GM18498 (cell line): ENCODE measurements at regions not wholly inside any gene's neighbourhood (a gene's known extent, or its start where the extent isn't known, plus 50 kb on each side); places are given as distances from the start of the nearest gene placed in this dataset.
"Not testable (repeated sequence)": the region's sequence is repeated elsewhere in the genome, so short reads cannot be mapped to it uniquely, and the experiment has no call there.

Source experiments
- ATAC-seq: cut with Tn5 transposase; IDR thresholded peaks from one replicate; pipeline ENCODE4 v1.9.1; 2021; ENCODE audit warnings: mild to moderate bottlenecking, moderate library complexity; ENCODE audit not compliant: unreplicated experiment

GRCh38 chr3:20316238-20316637 lies 130.2 kb upstream of the SGO1 start:
- ATAC-seq: no peak

GRCh38 chr3:20310629-20311028 lies 124.6 kb upstream of the SGO1 start:
- no peak for ATAC-seq

GRCh38 chr3:20307383-20307782 lies 121.4 kb upstream of the SGO1 start:
- ATAC-seq: no peak

- ATAC-seq: no peak
Observed at GRCh38 chr3:20305647-20306046, 119.6 kb upstream of the SGO1 start.

- ATAC-seq: no peak
Observed at GRCh38 chr3:20302766-20303165, 116.8 kb upstream of the SGO1 start.

GRCh38 chr3:20288050-20288449 lies 102.0 kb upstream of the SGO1 start:
- ATAC-seq: no peak

- ATAC-seq: no peak
Observed at GRCh38 chr3:20280257-20280656, 94.3 kb upstream of the SGO1 start.

GRCh38 chr3:20265977-20266376 lies 80.0 kb upstream of the SGO1 start:
- not testable (repeated sequence) for ATAC-seq

- no peak for ATAC-seq
Observed at GRCh38 chr3:20264900-20265567, 79.0 kb upstream of the SGO1 start.

- ATAC-seq: no peak
Observed at GRCh38 chr3:20258371-20258770, 72.4 kb upstream of the SGO1 start.

- ATAC-seq: peak; percentile 94
Observed at GRCh38 chr3:20256144-20256543, 70.1 kb upstream of the SGO1 start.

GRCh38 chr3:20254268-20255117 lies 68.5 kb upstream of the SGO1 start:
- no peak for ATAC-seq

- ATAC-seq: no peak
Observed at GRCh38 chr3:20250786-20251185, 64.8 kb upstream of the SGO1 start.

- ATAC-seq: no peak
Observed at GRCh38 chr3:20250314-20250713, 64.3 kb upstream of the SGO1 start.

- ATAC-seq: peak; percentile 77
Observed at GRCh38 chr3:20246662-20247061, 60.7 kb upstream of the SGO1 start.

- ATAC-seq: no peak
Observed at GRCh38 chr3:20245781-20246180, 59.8 kb upstream of the SGO1 start.

GRCh38 chr3:20240154-20240883 lies 54.3 kb upstream of the SGO1 start:
- ATAC-seq: no peak

- ATAC-seq: not testable (repeated sequence)
Observed at GRCh38 chr3:20238199-20238598, 52.2 kb upstream of the SGO1 start.

- no peak for ATAC-seq
Observed at GRCh38 chr3:20236603-20237002, 50.6 kb upstream of the SGO1 start.
